ENCODE measurements at regions not wholly inside any gene's neighbourhood (a gene's known extent, or its start where the extent isn't known, plus 50 kb on each side); places are given as distances from the start of the nearest gene placed in this dataset.

DNA sequence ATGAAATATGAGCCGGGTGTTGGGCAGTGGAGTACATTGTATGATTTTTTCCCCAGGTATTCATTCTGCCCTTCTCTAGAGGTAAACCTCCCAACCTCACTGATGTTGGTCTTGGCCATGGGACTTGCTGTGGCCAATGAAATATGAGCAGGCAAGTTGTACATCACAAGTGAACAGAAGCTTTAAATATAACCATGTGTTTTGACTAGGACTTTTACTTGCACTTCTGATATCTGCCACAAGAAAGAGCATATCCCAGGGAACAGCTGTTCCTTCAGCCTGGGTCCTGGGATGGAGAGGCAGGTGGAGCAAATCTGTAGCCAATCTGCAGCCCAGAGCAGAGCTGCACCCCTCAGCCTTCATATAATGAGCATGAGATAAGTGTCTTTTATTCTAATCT is 109.8 kb upstream of the PALS2 start:
- Histone ChIP-seq H3K27me3 (no peaks in the 10 kb centered on the region), H3K36me3 (replicated peaks in 1 of 2) (no peaks in the 10 kb centered on the region), H3K4me1 (replicated peaks in 1 of 2) (no peaks in the 10 kb centered on the region), H3K9me3 (replicated peaks in 1 of 3) (no peaks in the 10 kb centered on the region), H3K4me3 (no peak overlapping the region), H3K27ac (no peak overlapping the region)
- WGBS, 4 donors, result 86 to 100% (median 97%) methylated on average over 1 of the region's 1 CpG
- DNase-seq, result no peak
- TF ChIP-seq, protein P1, sequence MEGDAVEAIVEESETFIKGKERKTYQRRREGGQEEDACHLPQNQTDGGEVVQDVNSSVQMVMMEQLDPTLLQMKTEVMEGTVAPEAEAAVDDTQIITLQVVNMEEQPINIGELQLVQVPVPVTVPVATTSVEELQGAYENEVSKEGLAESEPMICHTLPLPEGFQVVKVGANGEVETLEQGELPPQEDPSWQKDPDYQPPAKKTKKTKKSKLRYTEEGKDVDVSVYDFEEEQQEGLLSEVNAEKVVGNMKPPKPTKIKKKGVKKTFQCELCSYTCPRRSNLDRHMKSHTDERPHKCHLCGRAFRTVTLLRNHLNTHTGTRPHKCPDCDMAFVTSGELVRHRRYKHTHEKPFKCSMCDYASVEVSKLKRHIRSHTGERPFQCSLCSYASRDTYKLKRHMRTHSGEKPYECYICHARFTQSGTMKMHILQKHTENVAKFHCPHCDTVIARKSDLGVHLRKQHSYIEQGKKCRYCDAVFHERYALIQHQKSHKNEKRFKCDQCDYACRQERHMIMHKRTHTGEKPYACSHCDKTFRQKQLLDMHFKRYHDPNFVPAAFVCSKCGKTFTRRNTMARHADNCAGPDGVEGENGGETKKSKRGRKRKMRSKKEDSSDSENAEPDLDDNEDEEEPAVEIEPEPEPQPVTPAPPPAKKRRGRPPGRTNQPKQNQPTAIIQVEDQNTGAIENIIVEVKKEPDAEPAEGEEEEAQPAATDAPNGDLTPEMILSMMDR (IDR thresholded peaks at IDR 0.05), result no peak
- no peak for TF ChIP-seq POLR2A (IDR thresholded peaks at IDR 0.05)
- intact Hi-C loops (cut with DNase I), result no loop called here

DNA sequence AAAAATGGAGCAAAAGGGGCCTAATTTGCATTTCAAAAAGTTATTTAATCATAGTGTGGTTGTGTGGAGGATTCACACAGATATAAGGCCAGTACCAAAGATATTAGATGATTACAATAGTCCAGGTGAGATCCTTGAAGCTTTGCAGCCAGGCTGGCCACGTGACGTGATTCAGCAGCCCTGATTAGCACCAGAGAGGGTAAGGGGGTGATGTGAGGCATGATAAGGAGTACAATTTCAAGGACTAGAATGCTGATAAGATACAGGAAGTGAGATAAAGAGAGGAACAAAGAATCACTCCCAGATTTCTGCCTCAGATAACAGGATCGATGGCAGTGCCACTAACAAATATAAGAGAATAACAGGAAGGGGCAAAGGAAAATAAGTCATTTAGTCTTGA is 108.4 kb upstream of the PALS2 start:
- TF ChIP-seq, protein P1 (IDR thresholded peaks at IDR 0.05), result no peak
- no peak for TF ChIP-seq POLR2A (IDR thresholded peaks at IDR 0.05)
- no peaks in the 10 kb centered on the region for H3K4me1 ChIP-seq (replicated peaks in 1 of 2)
- no peaks in the 10 kb centered on the region for H3K9me3 ChIP-seq (replicated peaks in 1 of 3)
- WGBS, 4 donors, result 20 to 43% (median 25%) methylated on average over 3 of the region's 3 CpGs
- H3K27ac ChIP-seq, result no peak overlapping the region
- no peak for DNase-seq
- no peaks in the 10 kb centered on the region for H3K36me3 ChIP-seq (replicated peaks in 1 of 2)
- no peaks in the 10 kb centered on the region for H3K27me3 ChIP-seq
- intact Hi-C loops (cut with DNase I), result no loop called here
- H3K4me3 ChIP-seq, result no peak overlapping the region

DNA sequence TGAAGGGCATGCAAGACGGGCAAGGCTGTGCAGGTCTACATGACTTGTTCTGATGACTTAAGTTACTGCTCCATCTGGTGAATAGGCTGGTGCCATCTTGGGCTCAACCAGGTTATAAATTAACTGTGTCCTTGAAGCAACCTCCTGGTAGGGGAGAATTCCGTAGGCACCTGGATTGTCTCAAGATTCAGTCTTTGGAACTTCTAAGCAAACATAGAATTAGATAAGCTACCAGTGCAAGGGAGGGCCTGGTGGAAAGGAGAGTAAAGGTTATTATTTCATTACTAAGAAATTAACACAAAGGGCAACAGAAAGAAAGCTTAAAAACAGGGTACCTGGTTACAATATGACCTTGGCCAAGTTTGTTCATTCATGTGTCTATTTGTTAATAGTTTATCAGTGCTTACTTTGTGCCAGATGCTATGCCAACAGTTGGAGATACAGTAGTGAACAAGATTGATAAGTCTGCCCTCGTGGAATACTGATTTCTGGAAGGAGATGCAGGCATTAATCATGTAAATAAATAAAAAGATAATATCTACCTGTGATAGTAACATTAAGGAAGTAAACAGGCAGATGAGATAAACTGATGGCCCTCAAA is 107.0 kb upstream of the PALS2 start:
- 58 to 81% (median 70%) methylated on average over 3 of the region's 3 CpGs for WGBS, 4 donors
- Histone ChIP-seq H3K27me3 (no peaks in the 10 kb centered on the region), H3K4me3 (no peak overlapping the region), H3K27ac (no peak overlapping the region), H3K36me3 (replicated peaks in 1 of 2) (no peaks in the 10 kb centered on the region), H3K4me1 (replicated peaks in 1 of 2) (no peaks in the 10 kb centered on the region), H3K9me3 (replicated peaks in 1 of 3) (no peaks in the 10 kb centered on the region)
- no peak for TF ChIP-seq POLR2A (IDR thresholded peaks at IDR 0.05)
- TF ChIP-seq, protein P1 (IDR thresholded peaks at IDR 0.05), result no peak
- no peak for DNase-seq
- intact Hi-C loops (cut with DNase I), result no loop called here

DNA sequence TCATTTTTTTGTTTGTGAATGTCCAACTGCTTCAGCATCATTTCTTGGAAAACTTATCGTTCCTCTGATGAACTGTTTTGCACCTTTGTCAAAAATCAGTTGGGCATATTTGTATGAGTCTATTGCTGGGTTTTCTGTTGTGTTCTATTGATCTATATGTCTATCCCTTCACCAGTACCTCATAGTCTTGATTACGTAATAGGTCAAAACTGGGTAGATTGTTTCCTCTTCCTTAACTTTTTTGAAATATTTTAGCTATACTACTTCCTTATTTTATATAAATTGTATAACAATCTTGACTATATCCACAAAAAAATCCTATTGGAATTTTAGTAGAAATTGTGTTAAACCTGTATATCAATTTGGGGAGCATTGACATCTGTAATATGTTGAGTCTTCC is 104.1 kb upstream of the PALS2 start:
- no peaks in the 10 kb centered on the region for H3K27me3 ChIP-seq
- H3K36me3 ChIP-seq (replicated peaks in 1 of 2), result no peaks in the 10 kb centered on the region
- intact Hi-C loops (cut with DNase I), result no loop called here
- no peak for DNase-seq
- WGBS, 4 donors, result 85 to 94% (median 89%) methylated on average over 2 of the region's 2 CpGs
- H3K9me3 ChIP-seq (replicated peaks in 1 of 3), result no peaks in the 10 kb centered on the region
- TF ChIP-seq POLR2A (IDR thresholded peaks at IDR 0.05), result no peak
- TF ChIP-seq, protein P1 (IDR thresholded peaks at IDR 0.05), result no peak
- H3K4me1 ChIP-seq (replicated peaks in 1 of 2), result no peaks in the 10 kb centered on the region
- H3K4me3 ChIP-seq, result no peak overlapping the region
- H3K27ac ChIP-seq, result no peak overlapping the region
